Mesenteric fat pad (tissue), 1 donor: ENCODE measurements at regions not wholly inside any gene's neighbourhood (a gene's known extent, or its start where the extent isn't known, plus 50 kb on each side); places are given as distances from the start of the nearest gene placed in this dataset.
"Not testable (repeated sequence)": the region's sequence is repeated elsewhere in the genome, so short reads cannot be mapped to it uniquely, and the experiment has no call there.

Experiments used
- DNase-seq: peaks from one replicate; pipeline ENCODE4 v3.0.0-alpha.2; 2020; ENCODE audit warnings: low spot score
- donor health status: DM: yes; HTN: yes; CAD: no.

DNA sequence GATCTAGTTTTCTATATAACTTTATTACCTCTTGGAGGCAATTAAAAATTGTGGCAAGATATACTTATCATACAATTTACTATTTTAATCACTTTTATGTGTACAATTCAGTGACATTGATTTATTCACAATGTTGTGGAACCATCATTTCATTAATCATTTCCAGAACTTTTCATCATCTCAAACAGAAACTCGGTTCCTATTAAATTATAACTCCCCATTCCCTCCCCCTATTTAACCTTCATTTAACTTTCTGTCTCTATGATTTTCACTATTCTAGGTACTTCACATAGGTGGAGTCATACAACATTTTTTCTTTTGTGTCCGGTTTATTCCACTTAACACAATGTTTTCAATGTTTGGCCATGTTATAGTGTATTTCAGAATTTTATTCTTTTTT lies 252.8 kb downstream of the REEP3 start:
- no peak for DNase-seq

DNA sequence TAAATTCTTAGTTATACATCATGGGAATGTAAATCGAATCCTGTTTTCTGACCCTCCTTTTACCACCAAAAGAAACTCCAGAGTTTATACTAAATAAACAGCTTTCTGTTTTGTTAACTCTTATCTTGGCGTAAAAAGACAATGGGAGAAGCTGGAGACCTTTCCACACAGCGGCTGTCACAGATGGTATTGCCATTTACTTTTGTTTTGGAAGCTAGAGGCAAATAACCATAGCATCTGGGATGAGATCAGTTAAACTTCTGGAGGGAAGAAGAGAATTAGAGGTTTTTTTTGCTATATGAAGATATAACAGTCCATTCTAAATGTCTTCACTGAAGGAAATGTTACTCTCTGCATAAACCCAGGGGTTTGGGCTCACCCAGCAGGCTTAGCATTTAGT lies 258.9 kb downstream of the REEP3 start:
- no peak for DNase-seq

DNA sequence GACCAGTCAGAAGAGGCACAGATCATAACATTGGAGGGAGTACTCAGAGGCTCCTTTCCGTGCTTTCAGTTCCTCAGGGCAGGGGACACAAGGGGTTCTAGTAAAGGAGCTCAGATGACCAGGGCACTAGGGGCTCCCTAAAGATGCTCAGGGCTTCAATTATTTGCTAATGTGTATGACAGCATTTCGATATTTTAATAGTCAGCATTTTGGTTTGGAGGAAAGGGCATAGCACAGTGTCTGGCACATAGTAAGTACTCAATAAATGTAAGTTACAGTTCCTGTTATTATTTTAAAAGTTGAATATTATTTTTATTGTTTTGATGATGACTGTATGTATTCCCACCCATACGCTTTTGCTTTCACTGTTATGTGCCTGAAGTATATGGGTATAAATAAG lies 260.0 kb downstream of the REEP3 start:
- no peak for DNase-seq

DNA sequence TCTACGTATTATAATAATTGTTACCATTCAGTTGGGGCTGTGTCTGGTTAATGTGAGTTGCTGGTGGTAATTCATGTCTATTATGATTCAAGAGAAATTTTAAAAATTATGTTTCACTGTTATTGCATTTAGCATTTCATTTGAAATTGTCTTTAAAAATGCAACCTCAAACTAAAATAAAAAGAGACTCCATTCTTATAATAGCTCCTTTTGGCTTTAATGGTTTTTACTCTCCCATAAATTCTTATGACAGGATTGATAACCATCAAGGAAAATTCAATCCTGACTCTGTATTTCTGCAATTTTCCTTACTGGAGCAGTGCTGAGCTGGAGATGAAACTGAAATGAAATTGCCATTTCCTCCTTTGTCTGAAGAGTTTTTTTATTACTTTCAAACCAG lies 262.7 kb downstream of the REEP3 start:
- DNase-seq: no peak

DNA sequence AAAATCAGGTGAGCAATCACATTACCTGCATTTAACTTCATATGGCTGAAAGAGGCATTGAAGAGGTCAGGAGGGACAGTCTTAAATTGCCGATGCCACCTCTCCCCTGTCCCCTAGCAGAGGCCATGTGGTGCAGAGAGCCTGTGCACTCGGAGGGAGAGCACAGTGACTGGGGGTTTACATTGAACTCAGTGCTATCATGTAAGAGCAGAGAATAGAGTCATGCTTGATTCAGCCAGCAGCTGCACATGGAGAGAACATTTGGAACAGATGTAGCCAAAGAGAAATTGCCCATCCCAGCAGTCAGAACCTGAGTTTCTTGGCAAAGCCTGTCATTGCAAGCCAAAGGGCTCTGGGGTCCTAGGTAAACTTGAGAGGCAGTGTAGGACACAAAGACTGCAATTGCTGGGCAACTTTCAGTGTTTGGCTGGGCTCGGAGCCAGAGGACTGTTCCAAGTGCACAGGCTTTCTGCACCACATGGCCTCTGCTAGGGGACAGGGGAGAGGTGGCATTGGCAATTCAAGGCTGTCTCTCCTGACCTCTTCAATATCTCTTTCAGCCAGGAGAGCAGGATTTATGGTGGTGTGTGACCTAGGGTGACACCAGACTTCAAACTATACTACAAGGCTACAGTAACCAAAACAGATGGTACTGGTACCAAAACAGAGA lies 267.1 kb downstream of the REEP3 start:
- no peak for DNase-seq

DNA sequence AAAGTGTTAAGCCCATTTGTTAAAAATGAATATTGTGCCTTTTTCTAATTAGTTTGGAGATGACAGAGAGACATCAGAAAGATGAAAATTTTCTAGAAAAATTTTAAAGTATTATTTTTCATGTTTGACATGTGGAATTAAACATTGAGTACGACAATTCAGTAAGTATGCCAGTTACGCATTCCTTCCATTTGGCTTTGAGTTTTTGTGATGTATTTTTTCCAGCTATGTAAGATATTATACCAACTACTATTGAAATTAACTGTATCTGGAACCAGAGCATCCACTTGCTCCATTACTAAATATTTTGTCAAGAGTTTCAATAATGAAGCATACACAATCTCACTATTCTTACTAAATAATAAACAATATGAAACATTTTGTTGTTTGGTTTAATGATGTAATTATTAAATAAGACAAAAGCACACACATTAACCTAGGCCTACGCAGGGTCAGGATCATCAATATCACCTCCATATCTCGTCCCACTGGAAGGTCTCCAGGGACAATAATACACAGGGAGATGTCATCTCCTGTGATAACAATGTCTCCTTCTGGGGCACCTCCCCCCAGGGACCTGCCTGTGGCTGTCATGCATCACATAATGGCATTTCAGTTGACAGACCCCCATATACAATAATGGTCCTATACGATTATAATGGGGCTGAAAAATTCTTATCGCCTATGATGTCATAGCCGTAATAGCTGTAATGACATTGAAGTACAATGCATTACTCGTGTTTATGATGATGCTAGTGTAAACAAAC lies 274.1 kb downstream of the REEP3 start:
- no peak for DNase-seq

DNA sequence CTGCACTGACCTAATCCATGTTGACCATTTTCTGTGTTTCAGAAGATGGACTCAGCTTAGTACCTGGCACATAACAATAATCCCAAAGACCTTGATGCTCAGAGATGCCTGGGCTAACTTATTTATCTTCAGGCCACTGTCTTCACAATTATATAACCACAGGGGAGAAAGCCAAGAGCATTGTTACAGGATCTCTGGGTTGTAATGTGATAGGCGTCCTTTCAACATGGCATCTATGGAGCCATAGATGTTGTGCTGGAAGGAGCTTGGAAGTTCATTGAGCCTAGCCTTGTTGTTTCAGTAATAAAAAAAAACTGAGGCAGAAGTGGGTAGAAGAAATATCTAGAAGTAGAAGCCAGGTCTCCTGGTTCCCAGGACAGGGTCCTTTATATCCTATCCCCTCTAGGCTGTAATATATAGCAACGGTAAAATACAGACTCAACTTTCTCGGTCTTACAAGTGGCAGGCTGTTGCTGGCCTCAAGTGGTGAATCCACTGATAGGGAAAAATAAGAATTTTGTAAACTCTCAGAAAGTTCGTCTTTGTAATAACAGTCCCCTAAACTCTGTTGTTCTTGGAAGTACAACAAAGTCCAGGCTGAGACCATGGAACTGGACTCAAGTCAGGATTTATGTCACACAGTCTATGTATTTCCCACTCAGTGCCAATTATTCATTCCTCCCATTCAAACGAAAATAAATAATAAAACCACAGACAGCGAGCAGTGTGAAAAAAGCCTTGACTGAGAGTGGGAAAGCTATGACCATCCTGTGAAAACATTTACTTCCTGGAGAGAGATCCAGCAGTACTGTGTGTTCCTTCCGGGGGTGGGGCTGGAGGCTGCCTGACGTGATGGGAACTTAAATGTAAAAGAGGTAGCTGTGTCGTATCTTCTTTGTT lies 277.6 kb downstream of the REEP3 start:
- DNase-seq: no peak

DNA sequence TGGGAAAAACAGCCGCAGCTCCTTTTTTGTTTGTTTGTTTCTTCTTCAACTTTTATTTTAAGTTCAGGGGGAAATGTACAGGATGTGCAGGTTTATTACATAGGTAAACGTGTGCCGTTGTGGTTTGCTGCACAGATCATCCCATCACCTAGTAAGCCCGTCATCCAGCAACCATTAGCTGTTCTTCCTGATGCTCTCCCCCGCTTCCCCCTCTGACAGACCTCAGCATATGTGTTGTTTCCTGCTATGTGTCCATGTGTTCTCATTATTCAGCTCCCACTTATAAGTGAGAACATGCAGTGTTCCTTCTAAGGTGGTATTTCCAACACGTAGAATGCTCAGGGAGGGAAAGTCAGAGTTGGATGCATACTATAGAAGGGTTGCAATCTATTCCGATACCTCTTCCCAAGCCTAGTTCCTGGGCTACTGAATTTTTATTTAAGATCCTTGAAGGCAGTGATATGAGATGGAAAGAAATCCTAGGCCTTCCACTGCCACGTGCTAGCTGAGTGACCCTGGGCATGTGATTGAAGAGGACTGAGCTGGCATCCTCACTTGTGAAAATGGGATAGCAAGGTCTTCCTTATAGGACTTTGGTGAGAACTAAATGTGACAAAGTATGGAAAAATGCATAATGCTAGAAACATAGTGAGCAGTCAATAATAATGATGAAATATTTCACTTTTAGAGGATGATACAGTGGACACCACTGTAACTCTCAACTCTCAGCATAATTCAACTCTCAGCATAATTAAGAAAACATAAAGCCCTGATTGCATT lies 278.5 kb downstream of the REEP3 start:
- no peak for DNase-seq

DNA sequence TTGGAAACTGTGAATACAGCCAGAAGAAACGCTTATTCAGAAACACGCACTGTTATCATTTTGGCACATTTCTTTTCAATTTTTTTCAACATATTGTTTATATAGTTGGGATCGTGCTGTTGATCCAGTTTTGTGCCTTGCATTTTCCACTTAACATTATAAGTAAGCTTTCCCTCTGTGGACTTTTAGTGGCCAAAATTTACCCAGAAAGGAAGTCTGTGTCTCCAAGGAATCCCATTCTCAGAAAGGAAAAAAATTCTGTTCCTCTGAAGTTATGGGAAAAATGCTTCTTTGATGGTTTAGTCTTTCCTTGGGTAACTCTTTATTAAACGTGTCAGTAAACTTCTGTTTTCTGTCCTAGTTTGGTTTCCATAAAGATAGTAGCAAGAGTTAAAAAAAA lies 280.0 kb downstream of the REEP3 start:
- DNase-seq: no peak

DNA sequence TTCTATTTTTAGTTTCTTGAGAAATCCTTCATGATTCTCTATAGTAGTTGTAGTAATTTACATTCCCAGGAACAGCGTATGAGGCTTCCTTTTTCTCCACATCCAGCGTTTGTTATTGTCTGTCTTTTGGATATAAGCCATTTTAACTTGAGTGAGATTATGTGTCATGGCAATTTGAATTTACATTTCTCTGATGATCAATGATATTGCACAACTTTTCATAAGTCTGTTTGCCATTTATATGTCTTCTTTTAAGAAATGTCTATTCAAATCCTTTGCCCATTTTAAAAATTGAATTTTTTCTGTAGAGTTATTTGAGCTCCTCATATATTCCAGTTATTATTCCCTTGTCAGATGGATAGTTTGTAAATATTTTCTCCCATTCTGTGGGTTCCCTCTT lies 285.1 kb downstream of the REEP3 start:
- no peak for DNase-seq

DNA sequence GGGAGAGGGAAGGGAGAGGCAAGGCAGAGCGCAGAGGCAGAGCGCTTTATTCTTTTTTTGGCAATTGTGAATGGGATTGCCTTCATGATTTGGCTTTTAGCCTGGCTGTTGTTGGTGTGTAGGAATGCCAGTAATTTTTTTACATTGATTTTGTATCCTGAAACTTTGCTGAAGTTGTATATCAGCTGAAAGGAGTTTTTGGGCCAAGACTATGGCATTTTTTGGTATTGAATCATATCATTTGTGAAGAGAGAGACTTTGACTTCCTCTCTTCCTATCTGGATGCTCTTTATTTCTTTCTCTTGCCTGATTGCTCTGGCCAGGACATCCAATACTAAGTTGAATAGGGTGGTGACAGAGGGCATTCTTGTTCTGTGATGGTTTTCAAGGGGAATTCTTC lies 291.3 kb downstream of the REEP3 start:
- no peak for DNase-seq

DNA sequence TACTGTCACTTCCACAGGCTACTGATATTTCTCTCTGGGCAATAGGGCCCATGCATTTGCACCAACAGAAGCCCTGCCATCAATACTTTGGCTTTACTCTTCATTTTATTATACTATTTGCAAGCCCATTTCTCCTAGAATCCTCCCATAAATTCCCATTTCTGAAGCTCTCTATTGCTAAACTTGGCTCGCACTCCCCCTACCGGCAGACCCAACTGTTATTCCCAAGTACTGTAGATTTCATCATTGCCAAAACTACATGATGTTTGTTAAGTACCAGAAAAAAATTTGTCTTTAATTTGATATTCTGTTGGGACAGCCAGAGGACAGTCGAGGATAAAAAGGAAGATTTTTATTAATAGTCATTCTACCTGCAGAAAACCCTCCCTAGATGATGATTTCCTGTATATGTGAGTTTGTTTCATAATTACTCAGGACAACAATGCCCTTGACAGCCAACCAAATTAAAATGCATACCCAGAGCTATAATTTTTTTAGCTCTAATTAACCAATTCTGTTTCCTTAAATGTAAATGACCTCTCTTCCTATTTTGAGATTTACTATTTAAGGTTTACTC lies 298.6 kb downstream of the REEP3 start:
- DNase-seq: no peak

DNA sequence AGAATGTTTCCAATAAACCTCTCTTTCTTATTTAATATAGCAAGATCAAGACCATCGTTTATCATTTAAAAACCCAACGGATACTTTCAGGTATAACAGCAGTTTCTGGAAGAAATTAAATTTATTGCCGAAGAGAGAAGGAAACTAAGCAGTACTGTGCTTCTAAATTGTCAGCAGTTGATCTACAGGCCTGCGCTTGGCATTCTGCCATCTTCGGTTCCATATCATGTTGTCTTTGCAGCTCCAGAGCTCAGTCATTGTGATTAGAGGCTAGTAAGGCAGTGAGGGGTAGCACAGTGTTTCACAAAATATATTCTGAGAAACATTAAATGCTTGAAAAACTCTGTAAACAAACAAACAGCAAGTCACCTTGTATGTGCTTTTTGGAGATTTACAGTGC lies 301.3 kb downstream of the REEP3 start:
- no peak for DNase-seq

DNA sequence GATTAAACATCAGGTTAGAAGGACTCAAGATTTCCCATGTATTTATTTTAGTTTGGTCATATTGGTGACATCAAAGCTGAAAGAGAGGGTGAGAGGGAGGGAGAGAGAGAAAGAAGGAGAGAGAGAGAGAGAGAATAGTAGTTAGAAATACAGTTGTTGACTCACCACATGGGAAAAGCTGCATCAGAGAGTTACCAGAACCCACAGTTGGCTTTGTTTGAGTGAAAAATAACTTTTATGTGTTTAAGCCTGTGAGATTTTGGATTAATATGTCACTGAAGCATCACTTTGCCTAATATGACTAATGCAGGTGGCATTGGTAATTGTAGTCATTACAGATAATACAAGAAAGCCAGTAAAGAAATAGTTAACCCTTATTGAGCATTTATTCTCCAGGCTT lies 303.9 kb downstream of the REEP3 start:
- no peak for DNase-seq

DNA sequence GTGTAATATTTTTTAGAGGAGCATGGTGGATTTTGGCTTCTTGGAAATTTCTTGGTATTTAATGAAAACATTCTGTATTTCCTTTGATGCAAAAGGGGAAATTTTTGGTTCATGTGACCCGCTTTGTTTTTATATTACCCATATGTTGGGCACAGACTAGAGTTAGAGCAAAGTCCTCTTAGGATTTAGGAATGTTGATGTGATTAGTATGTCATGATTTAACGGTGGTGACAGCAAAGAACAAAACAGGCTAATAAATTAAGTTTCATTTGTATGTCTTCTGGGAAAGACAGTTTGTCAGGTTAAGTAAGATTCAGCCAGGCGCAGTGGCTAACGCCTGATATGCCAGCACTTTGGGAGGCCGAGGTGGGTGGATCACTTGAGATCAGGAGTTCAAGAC lies 304.6 kb downstream of the REEP3 start:
- no peak for DNase-seq

DNA sequence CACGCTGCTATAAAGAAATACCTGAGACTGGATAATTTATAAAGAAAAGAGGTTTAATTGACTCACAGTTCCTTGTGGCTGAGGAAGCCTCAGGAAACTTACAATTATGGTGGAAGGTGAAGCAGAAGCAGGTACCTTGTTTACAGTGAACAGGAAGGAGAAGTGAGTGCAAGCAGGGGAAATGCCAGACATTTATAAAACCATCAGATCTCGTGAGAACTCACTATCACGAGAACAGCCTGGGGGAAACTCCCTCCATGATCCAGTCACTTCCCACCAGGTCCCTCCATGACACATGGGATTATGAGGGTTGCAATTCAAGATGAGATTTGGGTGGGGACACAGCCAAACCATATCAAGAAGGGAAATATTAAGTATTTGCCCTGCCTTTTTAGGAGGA lies 305.8 kb downstream of the REEP3 start:
- DNase-seq: not testable (repeated sequence)

DNA sequence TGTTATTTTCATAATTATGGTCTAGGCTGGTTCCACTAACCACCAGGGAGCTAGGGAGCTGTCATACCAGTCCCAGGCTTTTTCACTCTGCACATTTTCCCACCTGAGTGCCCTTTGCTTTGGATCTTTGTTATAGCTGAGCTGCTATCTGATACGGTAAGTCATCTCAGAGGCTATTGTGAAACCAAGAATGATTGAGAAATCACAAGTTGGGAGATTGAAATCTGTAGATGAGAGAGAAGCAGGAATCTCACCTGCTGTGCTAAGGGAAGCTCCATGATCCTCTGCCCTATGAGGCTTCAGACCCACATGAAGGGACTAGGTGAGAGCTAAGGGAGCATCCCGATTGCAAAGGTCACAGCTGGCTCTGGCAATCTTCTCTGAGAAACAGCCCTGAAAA lies 307.8 kb downstream of the REEP3 start:
- DNase-seq: no peak

DNA sequence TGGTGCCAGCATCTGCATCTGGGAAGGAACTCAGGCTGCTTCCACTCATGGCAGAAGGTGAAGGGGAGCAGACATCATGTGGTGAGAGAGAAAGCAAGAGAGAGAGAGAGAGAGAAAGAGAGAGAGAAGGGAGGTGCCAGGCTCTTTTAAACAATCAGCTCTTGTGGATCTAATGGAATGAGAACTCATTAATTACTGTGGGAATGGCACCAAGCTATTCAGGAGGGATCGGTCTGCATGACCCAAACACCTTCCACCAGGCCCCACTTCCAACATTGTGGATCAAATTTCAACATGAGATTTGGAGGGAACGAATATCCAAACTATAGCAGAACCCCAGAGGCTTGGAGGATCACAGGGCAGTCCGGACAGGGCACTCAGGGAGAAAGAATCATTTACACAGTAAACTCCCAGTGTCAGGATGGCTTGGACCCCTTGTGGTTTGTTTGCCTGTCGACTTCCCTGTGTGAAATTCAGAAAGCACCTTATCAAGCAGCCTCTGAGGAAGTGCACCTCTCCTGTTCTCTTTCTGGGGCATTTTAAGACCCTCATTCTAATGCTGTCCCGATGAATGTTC lies 308.5 kb downstream of the REEP3 start:
- DNase-seq: no peak

DNA sequence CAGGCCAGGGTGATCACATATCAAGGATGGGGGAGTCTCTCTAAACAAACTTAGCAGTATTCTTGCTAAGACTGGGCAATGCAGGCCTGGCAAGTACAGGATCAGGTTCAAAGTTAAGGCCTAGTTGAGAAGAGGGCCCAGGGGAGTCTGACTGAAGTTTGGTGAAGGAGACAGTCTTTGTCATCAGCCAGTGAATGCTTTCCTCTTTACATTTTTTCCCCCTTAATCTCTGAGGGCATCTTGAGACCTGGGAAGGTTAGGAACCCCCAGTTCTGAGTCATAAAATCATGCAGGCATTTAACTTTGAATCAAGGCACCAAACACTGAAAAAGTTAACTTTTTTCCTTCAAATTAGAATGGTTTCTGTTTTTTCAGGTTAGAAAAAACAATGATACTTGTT lies 311.5 kb downstream of the REEP3 start:
- no peak for DNase-seq

DNA sequence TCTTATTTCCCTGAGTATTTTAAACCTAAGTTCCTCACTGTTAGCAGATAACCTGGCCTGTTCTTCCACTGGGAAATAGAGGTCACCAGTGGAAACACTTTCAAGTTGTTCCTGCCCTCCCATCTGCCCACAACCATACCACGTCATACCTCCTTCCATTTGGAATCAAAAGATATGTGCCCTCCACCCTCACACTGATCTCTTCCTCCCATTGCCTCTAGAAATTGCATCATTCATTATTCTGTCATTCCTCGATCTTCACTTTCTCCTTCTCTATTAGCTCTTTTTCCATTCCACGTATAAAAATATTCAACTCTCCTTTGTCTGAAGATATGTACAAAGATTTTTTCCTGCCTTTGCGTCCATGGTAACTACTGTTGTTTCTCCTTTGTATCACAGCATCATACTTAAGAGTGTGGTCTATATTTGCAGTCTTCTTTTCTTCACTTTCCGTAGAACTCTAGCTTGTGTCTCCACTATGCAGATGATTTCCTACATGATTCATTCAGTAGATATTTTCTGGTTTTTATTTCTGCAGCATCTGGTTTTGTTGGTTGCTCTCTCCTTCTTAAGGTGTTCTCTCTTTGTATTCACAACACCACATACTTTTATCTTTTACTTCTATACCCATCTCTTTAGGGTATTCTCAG lies 312.3 kb downstream of the REEP3 start:
- no peak for DNase-seq
